OCI-LY1 (cell line): ENCODE measurements at regions not wholly inside any gene's neighbourhood (a gene's known extent, or its start where the extent isn't known, plus 50 kb on each side); places are given as distances from the start of the nearest gene placed in this dataset.

Experiments used
- H2AFZ ChIP-seq: fragments of 200-600 bp; sonication (generic), shearing (Covaris generic); 2 replicates; pipeline ENCODE4 v1.6.0; 2014; ENCODE audit warnings: antibody characterized with exemption, mild to moderate bottlenecking, low read length
- H3F3A ChIP-seq: fragments of 200-600 bp; sonication (generic), shearing (Covaris generic); 2 replicates; pipeline ENCODE4 v1.6.0; 2014; ENCODE audit warnings: mild to moderate bottlenecking, antibody characterized with exemption, low read length, moderate library complexity; ENCODE audit not compliant: insufficient read depth
- H3K27ac ChIP-seq: fragments of 200-600 bp; sonication (generic); 2 replicates; pipeline ENCODE4 v1.5.1; 2014; ENCODE audit warnings: low read length, mixed run types, mild to moderate bottlenecking, low read depth; ENCODE audit not compliant: poor library complexity, severe bottlenecking
- H3K27me3 ChIP-seq: fragments of 200-600 bp; sonication (generic); 2 replicates; pipeline ENCODE4 v1.6.0; 2014; ENCODE audit warnings: antibody characterized with exemption, mild to moderate bottlenecking, low read length, moderate library complexity; ENCODE audit not compliant: insufficient read depth
- H3K36me3 ChIP-seq: fragments of 200-600 bp; sonication (generic); 2 replicates; pipeline ENCODE4 v1.6.1; 2014; ENCODE audit warnings: mild to moderate bottlenecking, antibody characterized with exemption, low read length, moderate library complexity, mixed read lengths; ENCODE audit not compliant: insufficient read depth
- H3K4me1 ChIP-seq: fragments of 200-600 bp; sonication (generic); 2 replicates; pipeline ENCODE4 v1.5.1; 2014; ENCODE audit warnings: mild to moderate bottlenecking, low read length, moderate library complexity; ENCODE audit not compliant: insufficient read depth, severe bottlenecking
- H3K4me2 ChIP-seq: fragments of 200-600 bp; sonication (generic), shearing (Covaris generic); 2 replicates; pipeline ENCODE4 v1.6.1; 2014; ENCODE audit warnings: low read length
- H3K4me3 ChIP-seq: fragments of 200-600 bp; sonication (generic); 2 replicates; pipeline ENCODE4 v1.5.1; 2014; ENCODE audit warnings: low read length, low read depth, mild to moderate bottlenecking, mixed read lengths; ENCODE audit not compliant: poor library complexity, severe bottlenecking
- H3K79me2 ChIP-seq: fragments of 200-600 bp; shearing (Covaris generic); 2 replicates; pipeline ENCODE4 v1.6.1; 2016; ENCODE audit warnings: mixed run types, low read length, mixed read lengths; ENCODE audit not compliant: insufficient read depth
- H3K9ac ChIP-seq: fragments of 200-600 bp; sonication (generic), shearing (Covaris generic); 2 replicates; pipeline ENCODE4 v1.6.1; 2014; ENCODE audit warnings: mild to moderate bottlenecking, low read length, mixed read lengths
- H3K9me2 ChIP-seq: fragments of 200-600 bp; sonication (generic), shearing (Covaris generic); 2 replicates; pipeline ENCODE4 v1.6.1; 2014; ENCODE audit warnings: low read depth, mild to moderate bottlenecking, low read length, mixed read lengths
- H3K9me3 ChIP-seq: fragments of 200-600 bp; shearing (Covaris generic); 2 replicates; pipeline ENCODE4 v1.6.1; 2014; ENCODE audit warnings: low read length, mixed read lengths
- H4K20me1 ChIP-seq: fragments of 200-600 bp; sonication (generic), shearing (Covaris generic); 2 replicates; pipeline ENCODE4 v1.6.0; 2016; ENCODE audit warnings: mild to moderate bottlenecking, low read length; ENCODE audit not compliant: insufficient read depth
- EZH2 ChIP-seq: fragments of 200-600 bp; sonication (generic), shearing (Covaris generic); IDR thresholded peaks from 2 replicates; pipeline ENCODE4 v1.8.0; 2017; ENCODE audit warnings: borderline replicate concordance, mixed run types, mild to moderate bottlenecking, antibody characterized with exemption, low read length, moderate library complexity, mixed read lengths
- TF ChIP-seq, protein P1 (sequence below): fragments of 200-600 bp; sonication (generic), shearing (Covaris generic); IDR thresholded peaks from 2 replicates; pipeline ENCODE4 v1.5.1; 2017; ENCODE audit warnings: mild to moderate bottlenecking, antibody characterized with exemption, low read length, moderate library complexity, mixed read lengths

- Histone ChIP-seq H3K36me3 (no peaks in the 10 kb centered on the region), H4K20me1 (no peaks in the 10 kb centered on the region), H2AFZ (no peak overlapping the region), H3K27me3 (no peaks in the 10 kb centered on the region), H3K79me2 (no peaks in the 10 kb centered on the region), H3K4me3 (no peak overlapping the region), H3K4me2 (no peak overlapping the region), H3K4me1 (no peaks in the 10 kb centered on the region), H3K9me2 (no peaks in the 10 kb centered on the region), H3K27ac (no peak overlapping the region), H3K9me3 (no peaks in the 10 kb centered on the region), H3F3A (no peaks in the 10 kb centered on the region), H3K9ac (no peak overlapping the region)
- TF ChIP-seq, protein P1, sequence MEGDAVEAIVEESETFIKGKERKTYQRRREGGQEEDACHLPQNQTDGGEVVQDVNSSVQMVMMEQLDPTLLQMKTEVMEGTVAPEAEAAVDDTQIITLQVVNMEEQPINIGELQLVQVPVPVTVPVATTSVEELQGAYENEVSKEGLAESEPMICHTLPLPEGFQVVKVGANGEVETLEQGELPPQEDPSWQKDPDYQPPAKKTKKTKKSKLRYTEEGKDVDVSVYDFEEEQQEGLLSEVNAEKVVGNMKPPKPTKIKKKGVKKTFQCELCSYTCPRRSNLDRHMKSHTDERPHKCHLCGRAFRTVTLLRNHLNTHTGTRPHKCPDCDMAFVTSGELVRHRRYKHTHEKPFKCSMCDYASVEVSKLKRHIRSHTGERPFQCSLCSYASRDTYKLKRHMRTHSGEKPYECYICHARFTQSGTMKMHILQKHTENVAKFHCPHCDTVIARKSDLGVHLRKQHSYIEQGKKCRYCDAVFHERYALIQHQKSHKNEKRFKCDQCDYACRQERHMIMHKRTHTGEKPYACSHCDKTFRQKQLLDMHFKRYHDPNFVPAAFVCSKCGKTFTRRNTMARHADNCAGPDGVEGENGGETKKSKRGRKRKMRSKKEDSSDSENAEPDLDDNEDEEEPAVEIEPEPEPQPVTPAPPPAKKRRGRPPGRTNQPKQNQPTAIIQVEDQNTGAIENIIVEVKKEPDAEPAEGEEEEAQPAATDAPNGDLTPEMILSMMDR: no peak
- no peak for TF ChIP-seq EZH2
Measured at GRCh38 chr13:75978818-75979217, 342.7 kb downstream of the LMO7 start.

DNA sequence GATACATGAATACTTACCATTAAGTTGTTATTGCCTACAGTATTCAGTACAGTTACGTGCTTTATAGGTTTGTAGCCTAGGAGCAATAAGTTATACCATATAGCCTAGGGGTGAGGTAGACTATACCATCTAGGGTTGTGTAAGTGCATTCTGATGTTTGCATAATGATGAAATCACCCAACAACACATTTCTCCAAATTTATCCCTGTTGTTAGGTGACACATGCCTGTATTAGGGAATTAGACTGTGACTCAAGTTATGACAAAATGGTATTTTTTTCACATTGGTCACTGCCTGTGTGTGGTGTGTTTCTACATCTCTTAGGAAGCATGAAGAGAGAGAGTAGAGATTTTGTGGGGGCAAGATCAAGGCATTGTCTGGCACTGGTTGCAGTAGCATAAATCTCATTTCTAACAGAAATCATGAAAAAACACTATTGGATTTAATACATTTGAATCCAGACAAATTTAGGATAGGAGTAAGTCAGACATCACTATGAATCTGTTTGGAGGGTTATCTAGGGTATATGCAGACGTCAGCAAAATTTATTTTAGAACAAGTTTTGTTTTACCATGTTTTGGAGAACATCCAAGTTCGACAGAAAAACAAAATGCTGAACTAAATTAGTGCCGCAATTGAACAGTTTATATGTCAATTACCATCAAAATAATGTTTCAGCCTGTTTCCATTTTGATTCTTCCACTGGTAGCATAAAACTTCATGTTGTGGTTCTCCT is 332.1 kb downstream of the LMO7 start:
- no peaks in the 10 kb centered on the region for H3K9me3 ChIP-seq
- TF ChIP-seq, protein P1: no peak
- TF ChIP-seq EZH2: no peak
- H3K4me3 ChIP-seq: no peak overlapping the region
- no peak overlapping the region for H3K9ac ChIP-seq
- no peak overlapping the region for H3K27ac ChIP-seq
- H3K4me1 ChIP-seq: no peaks in the 10 kb centered on the region
- no peak overlapping the region for H3K4me2 ChIP-seq
- no peaks in the 10 kb centered on the region for H3K9me2 ChIP-seq
- H3K79me2 ChIP-seq: no peaks in the 10 kb centered on the region
- H3K36me3 ChIP-seq: no peaks in the 10 kb centered on the region
- no peaks in the 10 kb centered on the region; the same call in 1 of the 2 replicates for H3F3A ChIP-seq
- H2AFZ ChIP-seq: no peak overlapping the region
- no peaks in the 10 kb centered on the region for H4K20me1 ChIP-seq
- H3K27me3 ChIP-seq: no peaks in the 10 kb centered on the region

DNA sequence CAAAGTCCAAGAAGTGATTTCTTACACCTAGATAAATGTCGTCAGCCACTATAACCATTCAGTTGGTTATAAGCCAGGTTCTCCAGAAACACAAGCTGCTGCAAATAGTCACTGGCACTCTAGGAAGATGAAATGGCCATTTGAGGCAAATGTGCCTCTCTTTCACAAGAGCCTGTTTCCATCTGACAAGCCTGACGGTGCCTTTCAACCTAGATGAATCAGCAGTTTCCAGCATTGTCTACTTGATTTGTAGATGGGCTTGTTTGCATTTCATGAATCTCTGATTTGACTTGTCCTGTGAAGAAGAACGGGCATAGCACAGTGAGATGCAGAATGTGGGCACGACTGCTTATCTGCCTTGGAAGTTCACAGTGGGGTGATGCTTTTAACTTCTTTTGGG is 327.2 kb downstream of the LMO7 start:
- Histone ChIP-seq H3K9me2 (no peaks in the 10 kb centered on the region), H3K27me3 (no peaks in the 10 kb centered on the region), H3K4me2 (no peak overlapping the region), H3K27ac (no peak overlapping the region), H3K79me2 (no peaks in the 10 kb centered on the region), H3K36me3 (no peaks in the 10 kb centered on the region), H3K9ac (no peak overlapping the region), H3K4me1 (no peaks in the 10 kb centered on the region), H3K9me3 (no peaks in the 10 kb centered on the region), H4K20me1 (no peaks in the 10 kb centered on the region), H3K4me3 (no peak overlapping the region), H2AFZ (no peak overlapping the region), H3F3A (no peaks in the 10 kb centered on the region)
- TF ChIP-seq EZH2: no peak

- no peak overlapping the region for H3K4me3 ChIP-seq
- no peak overlapping the region for H3K4me2 ChIP-seq
- no peaks in the 10 kb centered on the region for H3K79me2 ChIP-seq
- TF ChIP-seq EZH2: no peak
- TF ChIP-seq, protein P1: no peak
- no peaks in the 10 kb centered on the region for H3K27me3 ChIP-seq
- H3K9me2 ChIP-seq: no peaks in the 10 kb centered on the region
- no peaks in the 10 kb centered on the region for H3F3A ChIP-seq
- H3K4me1 ChIP-seq: no peaks in the 10 kb centered on the region
- H2AFZ ChIP-seq: no peak overlapping the region
- no peak overlapping the region for H3K27ac ChIP-seq
- no peaks in the 10 kb centered on the region for H4K20me1 ChIP-seq
- no peak overlapping the region for H3K9ac ChIP-seq
- no peaks in the 10 kb centered on the region for H3K36me3 ChIP-seq
- no peaks in the 10 kb centered on the region for H3K9me3 ChIP-seq
Measured at GRCh38 chr13:75961911-75962310, 325.8 kb downstream of the LMO7 start.
